Astrocyte (in vitro differentiated cells and primary cell): ENCODE measurements at regions not wholly inside any gene's neighbourhood (a gene's known extent, or its start where the extent isn't known, plus 50 kb on each side); places are given as distances from the start of the nearest gene placed in this dataset.

Experiments
- DNase-seq: peaks from one replicate; pipeline ENCODE4 v3.0.0-alpha.2; 2010; ENCODE audit warnings: low read depth
- FAIRE-seq: peaks from 2 replicates; lab custom pipeline; 2011; peaks lifted over from hg19 to GRCh38; lab: Jason Lieb, UNC
- H2AFZ ChIP-seq: 2 replicates; pipeline ENCODE4 v1.6.0; 2012; ENCODE audit warnings: low read depth, low read length, inconsistent platforms
- H3K27ac ChIP-seq: 2 replicates; pipeline ENCODE4 v1.5.1; 2011; ENCODE audit warnings: low read depth, low read length, inconsistent platforms
- H3K27me3 ChIP-seq: 2 replicates; pipeline ENCODE4 v1.6.0; 2011; ENCODE audit warnings: low read length, inconsistent platforms; ENCODE audit not compliant: insufficient read depth
- H3K36me3 ChIP-seq: 2 replicates; pipeline ENCODE4 v1.5.1; 2011; ENCODE audit warnings: low read length, inconsistent platforms; ENCODE audit not compliant: insufficient read depth
- H3K4me1 ChIP-seq: 2 replicates; pipeline ENCODE4 v1.5.1; 2011; ENCODE audit warnings: low read length, inconsistent platforms; ENCODE audit not compliant: insufficient read depth
- H3K4me2 ChIP-seq: 2 replicates; pipeline ENCODE4 v1.6.0; 2012; ENCODE audit warnings: low read length, inconsistent platforms
- H3K4me3 ChIP-seq: 2 replicates; pipeline ENCODE4 v1.5.1; 2011; ENCODE audit warnings: low read depth, mild to moderate bottlenecking, low read length, inconsistent platforms; ENCODE audit not compliant: insufficient read depth
- H3K79me2 ChIP-seq: 2 replicates; pipeline ENCODE4 v1.6.0; 2012; ENCODE audit warnings: mild to moderate bottlenecking, low read length, inconsistent platforms; ENCODE audit not compliant: insufficient read depth
- H3K9ac ChIP-seq: 2 replicates; pipeline ENCODE4 v1.6.0; 2012; ENCODE audit warnings: mild to moderate bottlenecking, low read length, inconsistent platforms
- H3K9me3 ChIP-seq: 2 replicates; pipeline ENCODE4 v1.5.1; 2012; ENCODE audit warnings: low read depth, mild to moderate bottlenecking, low read length, inconsistent platforms; ENCODE audit not compliant: insufficient read depth
- H4K20me1 ChIP-seq: 2 replicates; pipeline ENCODE4 v1.6.0; 2012; ENCODE audit warnings: low read length, inconsistent platforms; ENCODE audit not compliant: insufficient read depth
- H3K27ac Mint-ChIP-seq: one replicate; pipeline ENCODE4 v1.8.0; 2021; ENCODE audit warnings: mild to moderate bottlenecking, mixed read lengths; ENCODE audit not compliant: unreplicated experiment
- H3K27me3 Mint-ChIP-seq: one replicate; pipeline ENCODE4 v1.8.0; 2021; ENCODE audit warnings: low read depth, mixed read lengths; ENCODE audit not compliant: unreplicated experiment
- H3K36me3 Mint-ChIP-seq: one replicate; pipeline ENCODE4 v1.8.0; 2021; ENCODE audit warnings: low read depth, mixed read lengths; ENCODE audit not compliant: unreplicated experiment
- H3K4me1 Mint-ChIP-seq: one replicate; pipeline ENCODE4 v1.8.0; 2021; ENCODE audit warnings: low read depth, mixed read lengths; ENCODE audit not compliant: unreplicated experiment
- H3K4me3 Mint-ChIP-seq: one replicate; pipeline ENCODE4 v1.8.0; 2021; ENCODE audit warnings: mild to moderate bottlenecking, moderate library complexity, mixed read lengths; ENCODE audit not compliant: unreplicated experiment
- H3K9me3 Mint-ChIP-seq: one replicate; pipeline ENCODE4 v1.8.0; 2021; ENCODE audit warnings: mild to moderate bottlenecking, mixed read lengths; ENCODE audit not compliant: unreplicated experiment
- CTCF ChIP-seq: IDR thresholded peaks from 2 replicates; pipeline ENCODE4 v1.5.1; 2011; ENCODE audit warnings: low read depth, mild to moderate bottlenecking, inconsistent platforms, low read length, moderate library complexity; ENCODE audit not compliant: insufficient read depth
- EZH2 ChIP-seq: IDR thresholded peaks from 2 replicates; pipeline ENCODE4 v1.6.1; 2012; ENCODE audit warnings: mild to moderate bottlenecking, low read length, inconsistent platforms; ENCODE audit not compliant: insufficient read depth

- DNase-seq (peak; percentile 54), FAIRE-seq (no peak)
- Histone ChIP-seq H3K36me3 (no peaks in the 10 kb centered on the region), H3K9ac (no peak overlapping the region), H3K4me3 (no peak overlapping the region), H3K27me3 (no peaks in the 10 kb centered on the region), H2AFZ (no peak overlapping the region), H4K20me1 (no peaks in the 10 kb centered on the region), H3K9me3 (no peaks in the 10 kb centered on the region), H3K4me2 (no peak overlapping the region), H3K27ac (no peak overlapping the region), H3K4me1 (no peaks in the 10 kb centered on the region), H3K79me2 (no peaks in the 10 kb centered on the region)
- Mint-ChIP-seq H3K9me3 (no peaks in the 10 kb centered on the region), H3K36me3 (no peaks in the 10 kb centered on the region), H3K27me3 (no peaks in the 10 kb centered on the region), H3K4me3 (no peak overlapping the region), H3K27ac (no peak overlapping the region), H3K4me1 (no peaks in the 10 kb centered on the region)
- TF ChIP-seq EZH2 = no peak
- no peak for TF ChIP-seq CTCF
These were observed 391.3 kb downstream of the JRKL start for GRCh38 chr11:96781082-96781481.

- H3K9me3 Mint-ChIP-seq = no peaks in the 10 kb centered on the region
- H3K27me3 Mint-ChIP-seq = no peaks in the 10 kb centered on the region
- TF ChIP-seq EZH2 (no peak), CTCF (no peak)
- Histone ChIP-seq H3K27ac (no peak overlapping the region), H3K4me1 (no peaks in the 10 kb centered on the region), H3K4me3 (no peak overlapping the region), H3K27me3 (no peaks in the 10 kb centered on the region), H4K20me1 (no peaks in the 10 kb centered on the region), H3K36me3 (no peaks in the 10 kb centered on the region), H2AFZ (no peak overlapping the region), H3K4me2 (no peak overlapping the region), H3K79me2 (no peaks in the 10 kb centered on the region), H3K9ac (no peak overlapping the region), H3K9me3 (no peaks in the 10 kb centered on the region)
- FAIRE-seq (no peak), DNase-seq (no peak)
- H3K4me3 Mint-ChIP-seq = no peak overlapping the region
- no peaks in the 10 kb centered on the region for H3K4me1 Mint-ChIP-seq
- H3K27ac Mint-ChIP-seq = no peak overlapping the region
- no peaks in the 10 kb centered on the region for H3K36me3 Mint-ChIP-seq
These were observed 392.8 kb downstream of the JRKL start for GRCh38 chr11:96782632-96783031.

GRCh38 chr11:96783311-96783710, 393.5 kb downstream of the JRKL start:
- Mint-ChIP-seq H3K36me3 (no peaks in the 10 kb centered on the region), H3K4me3 (no peak overlapping the region), H3K27me3 (no peaks in the 10 kb centered on the region), H3K9me3 (no peaks in the 10 kb centered on the region), H3K4me1 (no peaks in the 10 kb centered on the region), H3K27ac (no peak overlapping the region)
- Histone ChIP-seq H3K27me3 (no peaks in the 10 kb centered on the region), H3K9ac (no peak overlapping the region), H4K20me1 (no peaks in the 10 kb centered on the region), H3K9me3 (no peaks in the 10 kb centered on the region), H3K79me2 (no peaks in the 10 kb centered on the region), H2AFZ (no peak overlapping the region), H3K4me1 (no peaks in the 10 kb centered on the region), H3K36me3 (no peaks in the 10 kb centered on the region), H3K4me2 (no peak overlapping the region), H3K4me3 (no peak overlapping the region), H3K27ac (no peak overlapping the region)
- DNase-seq (no peak), FAIRE-seq (no peak)
- no peak for TF ChIP-seq CTCF
- TF ChIP-seq EZH2 = no peak
